A673 (cell line): ENCODE measurements at regions not wholly inside any gene's neighbourhood (a gene's known extent, or its start where the extent isn't known, plus 50 kb on each side); places are given as distances from the start of the nearest gene placed in this dataset.

Experiments
- BruUV-seq: library from RNA; stranded (reverse); fragments of 400-500 nt; replicated peaks from 2 replicates; lab custom pipeline; 2021; lab: Mats Ljungman, UMichigan
- CTCF ChIA-PET: fragments of 300-600 bp; sonication (Branson Sonifier 250); formaldehyde crosslinking; loops from one replicate; lab custom pipeline; 2022; ENCODE audit warnings: antibody characterized with exemption; lab: Charles Lee
- POLR2A ChIA-PET: fragments of 300-600 bp; sonication (Branson Sonifier 250); formaldehyde crosslinking; loops from one replicate; lab custom pipeline; 2022; ENCODE audit warnings: antibody characterized with exemption; ENCODE audit not compliant: low non-redundant PET; lab: Charles Lee
- DNase-seq: peaks from one replicate; pipeline ENCODE4 v3.0.0-alpha.2; 2015; ENCODE audit warnings: low spot score
- H3K27ac ChIP-seq: fragments of 200-600 bp; sonication (generic); 2 replicates; pipeline ENCODE4 v1.5.1; 2016; ENCODE audit warnings: mixed run types, low read depth, mild to moderate bottlenecking, mixed read lengths, antibody characterized with exemption, low read length; ENCODE audit not compliant: poor library complexity, severe bottlenecking
- H3K27me3 ChIP-seq: fragments of 200-600 bp; sonication (generic); replicated peaks from 2 replicates; pipeline ENCODE4 v1.6.1; 2017; ENCODE audit warnings: mixed run types, low read depth, mild to moderate bottlenecking, mixed read lengths, antibody characterized with exemption, low read length; ENCODE audit not compliant: insufficient read depth, poor library complexity
- H3K36me3 ChIP-seq: fragments of 200-600 bp; sonication (generic); 2 replicates; pipeline ENCODE4 v1.6.1; 2016; ENCODE audit warnings: mixed run types, mild to moderate bottlenecking, mixed read lengths, antibody characterized with exemption, low read length; ENCODE audit not compliant: insufficient read depth, poor library complexity, severe bottlenecking
- H3K4me1 ChIP-seq: fragments of 200-600 bp; sonication (generic); 2 replicates; pipeline ENCODE4 v1.6.1; 2017; ENCODE audit warnings: mixed run types, mild to moderate bottlenecking, mixed read lengths, antibody characterized with exemption, low read length; ENCODE audit not compliant: insufficient read depth, poor library complexity, severe bottlenecking
- H3K4me3 ChIP-seq: fragments of 200-600 bp; sonication (generic); 2 replicates; pipeline ENCODE4 v1.5.1; 2016; ENCODE audit warnings: low read depth, mixed run types, mild to moderate bottlenecking, mixed read lengths, low read length; ENCODE audit not compliant: poor library complexity, severe bottlenecking
- H3K9me3 ChIP-seq: fragments of 200-600 bp; sonication (generic); 2 replicates; pipeline ENCODE4 v1.6.1; 2016; ENCODE audit warnings: mixed run types, low read depth, mild to moderate bottlenecking, mixed read lengths, antibody characterized with exemption, low read length; ENCODE audit not compliant: poor library complexity, severe bottlenecking
- EZH2 ChIP-seq: fragments of 200-600 bp; sonication (generic); IDR thresholded peaks from 2 replicates; pipeline ENCODE4 v1.6.1; 2017; ENCODE audit warnings: borderline replicate concordance, low read depth, mild to moderate bottlenecking, mixed read lengths, antibody characterized with exemption, low read length; ENCODE audit not compliant: poor library complexity, severe bottlenecking
- intact Hi-C: fragments of 100-400 bp; cut with micrococcal nuclease; formaldehyde crosslinking; loops from one replicate; pipeline ENCODE4 v1.10.0; 2022; ENCODE audit not compliant: unreplicated experiment
- TF ChIP-seq, protein P1 (sequence below): fragments of 300-800, 200-600 bp; sonication (generic); conservative IDR thresholded peaks from 2 replicates; pipeline ENCODE4 v1.5.1; 2017; ENCODE audit warnings: low read depth, mild to moderate bottlenecking, antibody characterized with exemption, low read length, moderate library complexity, mixed read lengths

DNA sequence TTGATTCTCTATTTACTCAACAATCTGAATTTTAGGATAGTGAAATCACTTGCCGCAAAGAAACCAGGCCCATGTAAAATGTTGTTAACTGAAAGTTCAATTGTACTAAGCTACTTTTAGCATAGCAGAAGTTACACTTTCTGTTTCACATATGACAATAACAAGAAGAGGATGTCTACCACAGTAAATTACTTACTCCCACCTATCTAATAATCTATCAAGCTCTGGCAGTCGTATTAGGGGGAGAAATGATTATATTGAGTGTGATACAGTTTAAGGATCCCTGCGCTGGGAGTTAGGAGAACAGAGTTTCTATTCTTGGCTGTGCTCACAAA is 66.5 kb upstream of the CAND1 start:
- no peaks in the 10 kb centered on the region for H3K9me3 ChIP-seq
- no TSS peak for BruUV-seq
- no peak overlapping the region for H3K27ac ChIP-seq
- no peak overlapping the region for H3K4me3 ChIP-seq
- no peak for TF ChIP-seq EZH2
- TF ChIP-seq, protein P1, sequence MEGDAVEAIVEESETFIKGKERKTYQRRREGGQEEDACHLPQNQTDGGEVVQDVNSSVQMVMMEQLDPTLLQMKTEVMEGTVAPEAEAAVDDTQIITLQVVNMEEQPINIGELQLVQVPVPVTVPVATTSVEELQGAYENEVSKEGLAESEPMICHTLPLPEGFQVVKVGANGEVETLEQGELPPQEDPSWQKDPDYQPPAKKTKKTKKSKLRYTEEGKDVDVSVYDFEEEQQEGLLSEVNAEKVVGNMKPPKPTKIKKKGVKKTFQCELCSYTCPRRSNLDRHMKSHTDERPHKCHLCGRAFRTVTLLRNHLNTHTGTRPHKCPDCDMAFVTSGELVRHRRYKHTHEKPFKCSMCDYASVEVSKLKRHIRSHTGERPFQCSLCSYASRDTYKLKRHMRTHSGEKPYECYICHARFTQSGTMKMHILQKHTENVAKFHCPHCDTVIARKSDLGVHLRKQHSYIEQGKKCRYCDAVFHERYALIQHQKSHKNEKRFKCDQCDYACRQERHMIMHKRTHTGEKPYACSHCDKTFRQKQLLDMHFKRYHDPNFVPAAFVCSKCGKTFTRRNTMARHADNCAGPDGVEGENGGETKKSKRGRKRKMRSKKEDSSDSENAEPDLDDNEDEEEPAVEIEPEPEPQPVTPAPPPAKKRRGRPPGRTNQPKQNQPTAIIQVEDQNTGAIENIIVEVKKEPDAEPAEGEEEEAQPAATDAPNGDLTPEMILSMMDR, result no peak
- DNase-seq, result no peak
- CTCF ChIA-PET, result no interaction called here
- POLR2A ChIA-PET, result no interaction called here
- no peaks in the 10 kb centered on the region for H3K36me3 ChIP-seq
- peaks cover 4% of the 10 kb centered on the region for H3K27me3 ChIP-seq
- H3K4me1 ChIP-seq, result no peaks in the 10 kb centered on the region
- intact Hi-C loops, result no loop called here

DNA sequence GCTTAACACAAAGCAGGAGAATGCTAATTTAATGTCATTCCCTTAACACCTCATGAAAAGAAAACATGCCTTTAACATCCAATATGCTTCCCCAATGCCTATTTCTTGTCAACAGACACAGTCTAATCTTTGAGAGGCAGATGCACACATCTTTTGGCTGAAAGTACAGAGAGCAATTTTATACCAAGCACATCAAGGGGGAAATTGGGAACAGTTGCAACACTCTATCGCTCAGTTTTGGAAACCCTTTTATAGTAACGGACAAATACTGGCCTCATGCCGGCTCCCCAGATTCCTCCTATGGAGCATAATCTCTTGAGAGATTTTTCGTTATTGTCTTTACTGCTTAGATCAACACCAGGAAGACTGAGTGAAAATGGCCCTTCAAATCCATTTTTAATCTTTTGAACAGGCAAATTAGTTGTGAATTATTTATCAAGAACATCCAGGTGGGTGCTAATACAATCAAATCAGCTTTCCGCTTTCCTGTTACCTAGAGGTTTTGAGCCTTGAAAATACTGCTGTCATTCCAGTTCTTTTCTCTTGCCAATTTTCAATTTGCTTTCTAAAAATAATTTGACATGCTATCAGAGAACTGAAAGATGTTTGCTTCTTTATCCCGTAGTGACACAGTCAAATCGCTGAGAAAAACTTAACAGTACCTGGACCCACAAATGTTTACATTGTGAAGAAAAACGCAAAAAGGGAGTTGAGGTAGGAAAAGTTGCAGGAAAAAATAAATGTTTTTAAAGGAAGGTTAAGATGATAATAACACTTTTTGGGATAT is 60.7 kb upstream of the CAND1 start:
- H3K36me3 ChIP-seq, result no peaks in the 10 kb centered on the region
- BruUV-seq, result no TSS peak
- DNase-seq, result no peak
- H3K27ac ChIP-seq, result no peak overlapping the region
- POLR2A ChIA-PET, result no interaction called here
- no peaks in the 10 kb centered on the region for H3K4me1 ChIP-seq
- no peak overlapping the region for H3K4me3 ChIP-seq
- no peaks in the 10 kb centered on the region for H3K9me3 ChIP-seq
- intact Hi-C loops, result no loop called here
- H3K27me3 ChIP-seq, result peaks cover 48% of the 10 kb centered on the region
- no peak for TF ChIP-seq EZH2
- TF ChIP-seq, protein P1, result no peak
- CTCF ChIA-PET, result no interaction called here

DNA sequence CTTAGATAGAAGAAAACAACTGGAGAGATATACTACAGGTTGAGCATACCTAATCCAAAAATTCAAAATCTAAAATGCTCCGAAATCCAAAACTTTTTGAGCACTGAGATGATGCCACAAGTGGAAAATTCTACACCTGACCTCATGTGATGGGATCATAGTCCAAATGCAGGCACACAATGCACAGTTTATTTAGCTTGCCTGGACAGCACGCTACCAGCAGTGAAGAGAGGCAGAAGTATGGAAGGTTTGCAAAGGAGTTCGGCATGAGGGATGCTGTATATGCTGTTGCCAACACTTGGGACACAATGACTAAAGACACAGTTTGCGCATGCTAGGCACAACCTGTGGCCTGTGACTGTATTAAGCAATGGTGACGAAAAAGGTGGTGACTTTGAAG is 58.1 kb upstream of the CAND1 start:
- no peak for DNase-seq
- CTCF ChIA-PET, result no interaction called here

More for the DNA sequence above, 58.1 kb upstream of the CAND1 start:
- Histone ChIP-seq H3K4me3 (no peak overlapping the region), H3K36me3 (no peaks in the 10 kb centered on the region), H3K27ac (no peak overlapping the region), H3K27me3 (peaks cover 54% of the 10 kb centered on the region), H3K9me3 (no peaks in the 10 kb centered on the region), H3K4me1 (no peaks in the 10 kb centered on the region)
- intact Hi-C loops, result no loop called here
- TF ChIP-seq, protein P1, result no peak
- TF ChIP-seq EZH2, result no peak
- POLR2A ChIA-PET, result no interaction called here
- BruUV-seq, result no TSS peak
